ENCODE measurements at regions not wholly inside any gene's neighbourhood (a gene's known extent, or its start where the extent isn't known, plus 50 kb on each side); places are given as distances from the start of the nearest gene placed in this dataset.
"Not testable (repeated sequence)": the region's sequence is repeated elsewhere in the genome, so short reads cannot be mapped to it uniquely, and the experiment has no call there.

DNA sequence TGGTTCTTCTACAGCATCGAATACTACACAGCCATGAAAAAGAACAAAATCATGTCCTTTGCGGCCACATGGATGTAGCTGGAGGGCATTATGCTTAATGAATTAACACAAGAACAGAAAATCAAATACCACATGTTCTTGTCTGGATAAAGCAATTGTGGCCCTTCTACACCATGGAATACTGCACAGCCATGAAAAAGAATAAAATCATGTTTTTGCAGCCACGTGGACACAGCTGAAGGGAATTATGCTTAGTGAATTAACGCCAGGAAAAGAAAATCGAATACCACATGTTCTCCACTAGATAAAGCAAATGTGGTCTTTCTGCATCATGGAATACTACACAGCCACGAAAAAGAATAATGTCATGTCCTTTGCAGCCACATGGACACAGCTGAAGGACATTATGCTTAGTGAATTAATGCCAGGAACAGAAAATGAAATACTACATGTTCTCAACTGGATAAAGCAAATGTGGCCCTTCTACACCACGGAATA is 361.8 kb upstream of the PLGLB2 start:
- not testable (repeated sequence) for TF ChIP-seq POLR2A (IDR thresholded peaks at IDR 0.05; ENCODE audit: borderline replicate concordance, extremely low read depth, insufficient read depth, insufficient read length); CEBPB (IDR thresholded peaks at IDR 0.05; ENCODE audit: low read depth); POLR2AphosphoS5 (IDR thresholded peaks at IDR 0.05; ENCODE audit: low read depth, low read length); EZH2phosphoT487 (IDR thresholded peaks at IDR 0.05; ENCODE audit: borderline replicate concordance); REST (IDR thresholded peaks at IDR 0.05; ENCODE audit: low read depth)
- TF ChIP-seq, protein P1, sequence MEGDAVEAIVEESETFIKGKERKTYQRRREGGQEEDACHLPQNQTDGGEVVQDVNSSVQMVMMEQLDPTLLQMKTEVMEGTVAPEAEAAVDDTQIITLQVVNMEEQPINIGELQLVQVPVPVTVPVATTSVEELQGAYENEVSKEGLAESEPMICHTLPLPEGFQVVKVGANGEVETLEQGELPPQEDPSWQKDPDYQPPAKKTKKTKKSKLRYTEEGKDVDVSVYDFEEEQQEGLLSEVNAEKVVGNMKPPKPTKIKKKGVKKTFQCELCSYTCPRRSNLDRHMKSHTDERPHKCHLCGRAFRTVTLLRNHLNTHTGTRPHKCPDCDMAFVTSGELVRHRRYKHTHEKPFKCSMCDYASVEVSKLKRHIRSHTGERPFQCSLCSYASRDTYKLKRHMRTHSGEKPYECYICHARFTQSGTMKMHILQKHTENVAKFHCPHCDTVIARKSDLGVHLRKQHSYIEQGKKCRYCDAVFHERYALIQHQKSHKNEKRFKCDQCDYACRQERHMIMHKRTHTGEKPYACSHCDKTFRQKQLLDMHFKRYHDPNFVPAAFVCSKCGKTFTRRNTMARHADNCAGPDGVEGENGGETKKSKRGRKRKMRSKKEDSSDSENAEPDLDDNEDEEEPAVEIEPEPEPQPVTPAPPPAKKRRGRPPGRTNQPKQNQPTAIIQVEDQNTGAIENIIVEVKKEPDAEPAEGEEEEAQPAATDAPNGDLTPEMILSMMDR (IDR thresholded peaks at IDR 0.05 in 2 of 3, conservative IDR thresholded peaks at IDR 0.05 in 1 of 3; ENCODE audit: borderline replicate concordance in 1 of 3, insufficient read depth in 1 of 3, low read depth in 2 of 3, low read length in 2 of 3): not testable (repeated sequence)
